Mucosa of descending colon (tissue), 3 donors: ENCODE measurements at regions not wholly inside any gene's neighbourhood (a gene's known extent, or its start where the extent isn't known, plus 50 kb on each side); places are given as distances from the start of the nearest gene placed in this dataset.
A peak's percentile ranks its signal among the peaks of the same experiment; 100 is the strongest.
"Not testable (repeated sequence)": the region's sequence is repeated elsewhere in the genome, so short reads cannot be mapped to it uniquely, and the experiment has no call there.

Experiments
- ATAC-seq: fragments of 200-7000 bp; cut with Tn5 transposase; one replicate; pipeline ENCODE4 v1.9.1; 2020; ENCODE audit warnings: mild to moderate bottlenecking, moderate library complexity
- DNase-seq, 3 donors: peaks; one replicate each; pipeline ENCODE4 v3.0.0-alpha.2; 2020
- H3K36me3 ChIP-seq: fragments of 200-600 bp; one replicate; pipeline ENCODE4 v1.8.0; 2021; ENCODE audit warnings: low read depth, mild to moderate bottlenecking
- H3K4me1 ChIP-seq: fragments of 200-600 bp; one replicate; pipeline ENCODE4 v1.8.0; 2021; ENCODE audit warnings: low read depth, mild to moderate bottlenecking
- H3K4me3 ChIP-seq: fragments of 200-600 bp; one replicate; pipeline ENCODE4 v1.8.0; 2021; ENCODE audit warnings: mild to moderate bottlenecking
- H3K9me3 ChIP-seq: fragments of 200-600 bp; one replicate; pipeline ENCODE4 v1.8.0; 2021; ENCODE audit warnings: mild to moderate bottlenecking
- CTCF ChIP-seq: fragments of 200-600 bp; IDR thresholded peaks from one replicate; pipeline ENCODE4 v1.8.0; 2022; ENCODE audit warnings: antibody characterized with exemption, mild to moderate bottlenecking
- intact Hi-C, 2 donors: fragments of 100-400 bp; cut with DNase I in 1 of 2; cut with micrococcal nuclease in 1 of 2; formaldehyde crosslinking; loops; one replicate each; pipeline versions ENCODE4 v1.11.0 to v1.11.1; 2022; cut with DNase I, micrococcal nuclease
- donor health status: DM: no; HTN: no; CAD: no; lungs with moderate emphysema.
- donor health status: DM: no; HTN: no; CAD: no.
- donor health status: DM: no; HTN: yes; CAD: no.

DNA sequence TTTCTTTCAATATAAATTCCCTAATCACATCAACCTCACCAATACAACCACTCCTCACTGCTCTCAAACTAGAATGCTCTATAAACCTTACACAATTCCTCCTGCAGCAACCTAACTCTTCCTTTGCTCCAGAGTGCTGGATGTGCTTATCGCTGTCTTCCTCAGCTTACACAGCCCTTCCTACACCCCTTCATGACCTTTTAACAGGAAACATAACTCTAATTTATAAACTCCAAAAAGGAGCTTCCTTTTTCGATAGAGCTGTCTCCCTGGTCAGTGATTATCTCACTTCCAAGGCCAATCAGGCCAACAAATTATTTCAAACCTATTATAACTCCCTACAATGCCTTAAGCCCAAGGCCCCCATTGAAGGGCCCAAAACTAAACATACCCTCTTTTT lies 78.8 kb downstream of the COQ2 start:
- intact Hi-C loops: loop anchor here in 1 of 2 donors (5.0 kb wide), 1 partner anchor 78 kb away; no protein-coding TSS in a partner anchor
- H3K36me3 ChIP-seq: no peaks in the 10 kb centered on the region
- TF ChIP-seq CTCF: no peak
- no peaks in the 10 kb centered on the region for H3K9me3 ChIP-seq
- no peak overlapping the region for H3K4me3 ChIP-seq
- H3K4me1 ChIP-seq: peaks cover 20% of the 10 kb centered on the region
- ATAC-seq (no peak), DNase-seq (no peak)

DNA sequence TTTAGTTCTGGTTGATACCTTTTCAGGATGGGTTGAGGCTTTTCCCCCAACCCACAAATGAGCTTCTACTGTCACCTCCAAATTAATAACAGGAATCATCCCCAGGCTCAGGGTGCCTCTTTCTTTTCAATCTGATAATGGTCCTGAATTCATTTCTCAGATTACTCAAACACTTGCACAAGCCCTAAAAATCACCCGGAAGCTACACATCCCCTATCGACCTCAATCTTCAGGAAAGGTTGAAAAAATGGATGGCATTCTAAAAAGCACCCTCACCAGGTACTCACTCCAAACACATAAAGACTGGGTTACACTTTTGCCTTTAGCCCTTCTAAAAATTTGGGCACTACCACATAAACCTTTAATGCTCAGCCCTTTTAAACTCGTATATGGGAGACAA lies 79.9 kb downstream of the COQ2 start:
- Histone ChIP-seq H3K9me3 (no peaks in the 10 kb centered on the region), H3K4me3 (no peak overlapping the region), H3K4me1 (peaks cover 15% of the 10 kb centered on the region), H3K36me3 (no peaks in the 10 kb centered on the region)
- no peak for TF ChIP-seq CTCF
- no peak for ATAC-seq
- intact Hi-C loops: loop anchor here in 1 of 2 donors (5.0 kb wide), 1 partner anchor 77 kb away; no protein-coding TSS in a partner anchor
- no peak for DNase-seq

GRCh38 chr4:83201761-83202160 lies 82.8 kb downstream of the COQ2 start:
- intact Hi-C loops: no loop called here
- DNase-seq (no peak), ATAC-seq (no peak)
- Histone ChIP-seq H3K9me3 (no peaks in the 10 kb centered on the region), H3K4me1 (peaks cover 4% of the 10 kb centered on the region), H3K4me3 (no peak overlapping the region), H3K36me3 (no peaks in the 10 kb centered on the region)
- no peak for TF ChIP-seq CTCF

GRCh38 chr4:83197555-83198235 lies 83.2 kb upstream of the PLAC8 start:
- peaks cover 8% of the 10 kb centered on the region for H3K4me1 ChIP-seq
- intact Hi-C loops: no loop called here
- TF ChIP-seq CTCF: peak; percentile 8

GRCh38 chr4:83196921-83197320 lies 82.4 kb upstream of the PLAC8 start:
- Histone ChIP-seq H3K9me3 (no peaks in the 10 kb centered on the region), H3K36me3 (no peaks in the 10 kb centered on the region), H3K4me1 (peaks cover 8% of the 10 kb centered on the region), H3K4me3 (no peak overlapping the region)
- DNase-seq: no peak
- TF ChIP-seq CTCF: no peak
- intact Hi-C loops: no loop called here
- no peak for ATAC-seq

More at GRCh38 chr4:83197555-83198235, 83.2 kb upstream of the PLAC8 start:
- DNase-seq (peak; percentile 70 to 83 (median 80)), ATAC-seq (peak; percentile 94)
- H3K4me3 ChIP-seq: no peak overlapping the region
- no peaks in the 10 kb centered on the region for H3K36me3 ChIP-seq
- H3K9me3 ChIP-seq: no peaks in the 10 kb centered on the region

- Histone ChIP-seq H3K9me3 (no peaks in the 10 kb centered on the region), H3K36me3 (no peaks in the 10 kb centered on the region), H3K4me1 (peaks cover 8% of the 10 kb centered on the region), H3K4me3 (no peak overlapping the region)
- intact Hi-C loops: no loop called here
- no peak for TF ChIP-seq CTCF
- ATAC-seq (no peak), DNase-seq (no peak)
Measured at GRCh38 chr4:83195269-83195668, 80.7 kb upstream of the PLAC8 start.

DNA sequence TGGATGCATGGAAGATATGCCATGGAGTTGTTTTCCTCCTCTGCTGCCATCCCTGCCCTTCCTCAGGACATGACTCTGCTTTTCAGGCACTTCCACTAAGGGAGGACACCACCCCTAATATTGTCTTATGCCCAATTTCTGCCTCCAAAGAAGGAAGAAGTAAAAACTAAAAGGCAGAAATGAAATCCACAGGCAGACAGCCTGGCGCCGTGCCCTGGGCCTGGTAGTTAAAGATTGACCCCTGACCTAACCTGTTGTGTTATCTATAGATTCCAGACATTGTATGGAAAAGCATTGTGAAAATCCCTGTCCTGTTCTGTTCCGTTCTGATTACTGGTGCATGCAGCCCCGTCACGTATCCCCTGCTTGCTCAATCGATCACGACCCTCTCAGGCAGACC lies 80.1 kb upstream of the PLAC8 start:
- peak; percentile 69 to 85 (median 80) for DNase-seq
- ATAC-seq: not testable (repeated sequence)

More for the DNA sequence above, 80.1 kb upstream of the PLAC8 start:
- H3K36me3 ChIP-seq, H3K9me3 ChIP-seq, intact Hi-C loops, H3K4me3 ChIP-seq, H3K4me1 ChIP-seq: not testable (repeated sequence)
